GM18909 (cell line): ENCODE measurements at regions not wholly inside any gene's neighbourhood (a gene's known extent, or its start where the extent isn't known, plus 50 kb on each side); places are given as distances from the start of the nearest gene placed in this dataset.
"Not testable (repeated sequence)": the region's sequence is repeated elsewhere in the genome, so short reads cannot be mapped to it uniquely, and the experiment has no call there.

Experiments used
- ATAC-seq: cut with Tn5 transposase; IDR thresholded peaks from one replicate; pipeline ENCODE4 v1.9.1; 2021; ENCODE audit warnings: mild to moderate bottlenecking; ENCODE audit not compliant: unreplicated experiment, poor library complexity

- no peak for ATAC-seq
Observed at GRCh38 chr14:82009993-82010392, 476.3 kb upstream of the SEL1L start.

GRCh38 chr14:82011460-82011859, 477.8 kb upstream of the SEL1L start:
- ATAC-seq = no peak

GRCh38 chr14:82029038-82029437, 495.4 kb upstream of the SEL1L start:
- peak; percentile 70 for ATAC-seq

GRCh38 chr14:82035397-82035796, 501.7 kb upstream of the SEL1L start:
- no peak for ATAC-seq

- not testable (repeated sequence) for ATAC-seq
Observed at GRCh38 chr14:82038066-82038465, 504.4 kb upstream of the SEL1L start.

- no peak for ATAC-seq
Observed at GRCh38 chr14:82045339-82045738, 511.7 kb upstream of the SEL1L start.

GRCh38 chr14:82046512-82047226, 513.0 kb upstream of the SEL1L start:
- peak; percentile 79 for ATAC-seq

GRCh38 chr14:82047777-82048470, 514.3 kb upstream of the SEL1L start:
- peak; percentile 60 for ATAC-seq

- no peak for ATAC-seq
Observed at GRCh38 chr14:82052778-82053177, 519.1 kb upstream of the SEL1L start.

- peak; percentile 61 for ATAC-seq
Observed at GRCh38 chr14:82055515-82056115, 522.0 kb upstream of the SEL1L start.

- ATAC-seq = no peak
Observed at GRCh38 chr14:82060219-82060618, 526.6 kb upstream of the SEL1L start.

GRCh38 chr14:82067221-82067875, 533.7 kb upstream of the SEL1L start:
- no peak for ATAC-seq

GRCh38 chr14:82070040-82070439, 536.4 kb upstream of the SEL1L start:
- no peak for ATAC-seq

GRCh38 chr14:82070753-82071152, 537.1 kb upstream of the SEL1L start:
- ATAC-seq = no peak

- ATAC-seq = no peak
Observed at GRCh38 chr14:82073547-82073946, 539.9 kb upstream of the SEL1L start.

GRCh38 chr14:82075566-82075965, 541.9 kb upstream of the SEL1L start:
- ATAC-seq = no peak

GRCh38 chr14:82079553-82079952, 545.9 kb upstream of the SEL1L start:
- ATAC-seq = no peak

GRCh38 chr14:82080370-82080769, 546.7 kb upstream of the SEL1L start:
- no peak for ATAC-seq

GRCh38 chr14:82084813-82085212, 551.2 kb upstream of the SEL1L start:
- no peak for ATAC-seq

GRCh38 chr14:82091097-82091496, 557.4 kb upstream of the SEL1L start:
- no peak for ATAC-seq

- no peak for ATAC-seq
Observed at GRCh38 chr14:82094829-82095345, 561.2 kb upstream of the SEL1L start.
